HG03432 (cell line): ENCODE measurements at regions not wholly inside any gene's neighbourhood (a gene's known extent, or its start where the extent isn't known, plus 50 kb on each side); places are given as distances from the start of the nearest gene placed in this dataset.
A peak's percentile ranks its signal among the peaks of the same experiment; 100 is the strongest.

Experiments
- ATAC-seq: cut with Tn5 transposase; IDR thresholded peaks from one replicate; pipeline ENCODE4 v1.9.1; 2021; ENCODE audit warnings: mild to moderate bottlenecking, moderate library complexity; ENCODE audit not compliant: unreplicated experiment

- ATAC-seq: no peak
Measured at GRCh38 chr6:134866563-134866962, 83.3 kb downstream of the ALDH8A1 start.

GRCh38 chr6:134864558-134864957 lies 85.3 kb downstream of the ALDH8A1 start:
- ATAC-seq: no peak

GRCh38 chr6:134863763-134864510 lies 86.0 kb downstream of the ALDH8A1 start:
- ATAC-seq: no peak

- no peak for ATAC-seq
Measured at GRCh38 chr6:134854366-134854765, 95.5 kb downstream of the ALDH8A1 start.

GRCh38 chr6:134853111-134854055 lies 96.5 kb downstream of the ALDH8A1 start:
- ATAC-seq: no peak

GRCh38 chr6:134851548-134851947 lies 98.4 kb downstream of the ALDH8A1 start:
- no peak for ATAC-seq

- ATAC-seq: no peak
Measured at GRCh38 chr6:134850721-134851305, 99.1 kb downstream of the ALDH8A1 start.

GRCh38 chr6:134849920-134850447 lies 99.9 kb downstream of the ALDH8A1 start:
- ATAC-seq: no peak

GRCh38 chr6:134848076-134848475 lies 101.8 kb downstream of the ALDH8A1 start:
- no peak for ATAC-seq

- no peak for ATAC-seq
Measured at GRCh38 chr6:134846865-134847264, 103.0 kb downstream of the ALDH8A1 start.

GRCh38 chr6:134846031-134846430 lies 103.9 kb downstream of the ALDH8A1 start:
- ATAC-seq: no peak

GRCh38 chr6:134844120-134844519 lies 105.8 kb downstream of the ALDH8A1 start:
- no peak for ATAC-seq

- ATAC-seq: peak; percentile 89
Measured at GRCh38 chr6:134840086-134840867, 109.6 kb downstream of the ALDH8A1 start.

GRCh38 chr6:134835993-134836392 lies 113.9 kb downstream of the ALDH8A1 start:
- ATAC-seq: no peak

GRCh38 chr6:134830940-134831339 lies 119.0 kb downstream of the ALDH8A1 start:
- ATAC-seq: no peak

GRCh38 chr6:134830194-134830593 lies 119.7 kb downstream of the ALDH8A1 start:
- ATAC-seq: no peak

- ATAC-seq: no peak
Measured at GRCh38 chr6:134828641-134829040, 121.3 kb downstream of the ALDH8A1 start.

GRCh38 chr6:134826889-134827737 lies 122.8 kb downstream of the ALDH8A1 start:
- no peak for ATAC-seq

GRCh38 chr6:134823710-134824034 lies 126.2 kb downstream of the ALDH8A1 start:
- no peak for ATAC-seq
